Neural cell (in vitro differentiated cells): ENCODE measurements at regions not wholly inside any gene's neighbourhood (a gene's known extent, or its start where the extent isn't known, plus 50 kb on each side); places are given as distances from the start of the nearest gene placed in this dataset.
"Not testable (repeated sequence)": the region's sequence is repeated elsewhere in the genome, so short reads cannot be mapped to it uniquely, and the experiment has no call there.

Experiments
- EZH2 ChIP-seq: fragments of 200-600, 300-800 bp; shearing (Covaris generic), sonication (generic); IDR thresholded peaks from 2 replicates; pipeline ENCODE4 v1.6.1; 2014; ENCODE audit warnings: antibody characterized with exemption, low read length, borderline replicate concordance, mild to moderate bottlenecking; ENCODE audit not compliant: insufficient read depth, poor library complexity, severe bottlenecking
- MXI1 ChIP-seq: fragments of 450-650 bp; conservative IDR thresholded peaks from 2 replicates; pipeline ENCODE4 v1.6.1; 2014; ENCODE audit warnings: antibody characterized with exemption, mild to moderate bottlenecking; ENCODE audit not compliant: poor library complexity, severe bottlenecking
- TF ChIP-seq, protein P1 (sequence below): fragments of 450-650 bp; IDR thresholded peaks from 2 replicates; pipeline ENCODE4 v1.5.1; 2014; ENCODE audit warnings: antibody characterized with exemption, mild to moderate bottlenecking, moderate library complexity; ENCODE audit not compliant: poor library complexity, severe bottlenecking

- TF ChIP-seq, protein P1, sequence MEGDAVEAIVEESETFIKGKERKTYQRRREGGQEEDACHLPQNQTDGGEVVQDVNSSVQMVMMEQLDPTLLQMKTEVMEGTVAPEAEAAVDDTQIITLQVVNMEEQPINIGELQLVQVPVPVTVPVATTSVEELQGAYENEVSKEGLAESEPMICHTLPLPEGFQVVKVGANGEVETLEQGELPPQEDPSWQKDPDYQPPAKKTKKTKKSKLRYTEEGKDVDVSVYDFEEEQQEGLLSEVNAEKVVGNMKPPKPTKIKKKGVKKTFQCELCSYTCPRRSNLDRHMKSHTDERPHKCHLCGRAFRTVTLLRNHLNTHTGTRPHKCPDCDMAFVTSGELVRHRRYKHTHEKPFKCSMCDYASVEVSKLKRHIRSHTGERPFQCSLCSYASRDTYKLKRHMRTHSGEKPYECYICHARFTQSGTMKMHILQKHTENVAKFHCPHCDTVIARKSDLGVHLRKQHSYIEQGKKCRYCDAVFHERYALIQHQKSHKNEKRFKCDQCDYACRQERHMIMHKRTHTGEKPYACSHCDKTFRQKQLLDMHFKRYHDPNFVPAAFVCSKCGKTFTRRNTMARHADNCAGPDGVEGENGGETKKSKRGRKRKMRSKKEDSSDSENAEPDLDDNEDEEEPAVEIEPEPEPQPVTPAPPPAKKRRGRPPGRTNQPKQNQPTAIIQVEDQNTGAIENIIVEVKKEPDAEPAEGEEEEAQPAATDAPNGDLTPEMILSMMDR, result not testable (repeated sequence)
- TF ChIP-seq EZH2, MXI1: not testable (repeated sequence)
Measured at GRCh38 chr4:188678691-188679090, 539.5 kb downstream of the TRIML1 start.
